GM12801 (cell line): ENCODE measurements at regions not wholly inside any gene's neighbourhood (a gene's known extent, or its start where the extent isn't known, plus 50 kb on each side); places are given as distances from the start of the nearest gene placed in this dataset.

Experiments used
- CTCF ChIP-seq: IDR thresholded peaks from one replicate; pipeline ENCODE4 v1.5.1; 2011; ENCODE audit warnings: control low read depth; ENCODE audit not compliant: insufficient read length; ENCODE audit errors: extremely low read depth

DNA sequence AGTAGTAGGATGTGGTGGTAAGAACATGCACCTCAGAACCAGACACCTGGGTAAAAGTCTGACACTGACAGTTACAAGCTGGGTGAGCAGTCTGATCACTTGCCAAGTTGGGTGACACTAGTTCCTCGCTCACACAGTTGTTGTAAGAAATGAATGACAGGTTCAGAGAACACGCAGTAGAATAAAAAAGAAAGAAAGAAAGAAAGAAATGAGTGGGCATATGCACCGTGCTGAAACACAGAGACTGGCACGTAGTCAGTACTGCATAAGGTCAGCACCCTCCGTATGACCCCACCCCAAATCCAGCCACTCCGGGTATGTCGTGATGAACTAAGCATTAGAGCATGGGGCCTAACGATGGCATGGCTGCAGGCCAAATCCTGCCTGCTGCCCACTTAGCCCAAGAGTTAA lies 90.6 kb downstream of the GLUL start:
- TF ChIP-seq CTCF = no peak

GRCh38 chr1:182299728-182300616 lies 91.6 kb downstream of the GLUL start:
- TF ChIP-seq CTCF = no peak

GRCh38 chr1:182297335-182297734 lies 94.3 kb downstream of the GLUL start:
- TF ChIP-seq CTCF = no peak

- no peak for TF ChIP-seq CTCF
Observed at GRCh38 chr1:182295697-182296096, 95.9 kb downstream of the GLUL start.

DNA sequence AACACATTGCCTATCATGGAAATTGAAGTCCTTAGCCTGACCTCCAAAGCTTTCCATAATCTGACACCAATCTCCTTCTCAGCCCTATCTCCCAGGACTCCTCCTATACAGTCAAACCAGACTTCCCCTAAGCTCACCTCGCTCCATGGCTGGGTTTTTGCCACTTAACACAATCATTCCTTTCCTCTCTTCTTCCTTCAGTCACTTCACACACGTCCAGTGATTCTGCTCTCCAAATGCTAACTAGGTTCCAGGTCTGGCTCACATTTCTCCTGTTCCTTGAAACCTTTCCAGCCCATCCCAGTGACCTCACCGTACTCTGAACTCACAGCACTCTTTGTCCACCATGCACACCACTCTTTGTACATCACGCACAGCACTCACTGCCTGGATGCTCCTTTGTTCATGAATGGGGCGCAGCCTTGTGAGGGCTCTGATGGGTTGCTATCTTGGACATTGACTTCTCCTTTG lies 98.4 kb downstream of the GLUL start:
- TF ChIP-seq CTCF = no peak

DNA sequence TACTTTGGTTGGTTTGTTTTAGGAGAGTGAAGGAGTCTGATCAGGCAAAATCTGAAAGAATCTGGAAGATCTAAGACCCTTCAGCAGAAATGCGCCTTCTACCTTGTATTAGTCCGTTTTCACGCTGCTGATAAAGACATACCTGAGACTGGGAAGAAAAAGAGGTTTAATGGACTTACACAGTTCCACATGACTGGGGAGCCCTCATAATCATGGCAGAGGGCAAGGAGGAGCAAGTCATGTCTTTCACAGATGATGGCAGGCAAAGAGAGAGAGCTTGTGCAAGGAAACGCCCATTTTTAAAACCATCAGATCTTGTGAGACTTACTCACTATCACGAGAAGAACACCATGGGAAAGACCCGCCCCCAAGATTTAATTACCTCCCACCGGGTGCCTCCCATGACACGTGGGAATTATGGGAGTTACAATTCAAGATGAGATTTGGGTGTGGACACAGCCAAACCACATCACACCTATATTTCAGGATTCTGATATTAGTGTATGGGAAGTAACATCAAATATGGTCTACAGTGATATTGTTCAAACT lies 99.3 kb downstream of the GLUL start:
- no peak for TF ChIP-seq CTCF

- no peak for TF ChIP-seq CTCF
Observed at GRCh38 chr1:182291584-182292192, 99.9 kb downstream of the GLUL start.
